Lung (tissue), 11 donors: ENCODE measurements at regions not wholly inside any gene's neighbourhood (a gene's known extent, or its start where the extent isn't known, plus 50 kb on each side); places are given as distances from the start of the nearest gene placed in this dataset.

ENCODE experiments used
- ATAC-seq: fragments of 200-7000 bp; cut with Tn5 transposase; one replicate; pipeline ENCODE4 v1.9.1; 2020; ENCODE audit warnings: moderate number of reproducible peaks; ENCODE audit not compliant: insufficient read depth, low FRiP score
- DNase-seq, 3 donors: peaks; one replicate each; pipeline ENCODE4 v3.0.0-alpha.2; 2013 to 2017
- H3K27ac ChIP-seq, 2 donors: one replicate each; pipeline ENCODE4 v1.5.1; 2013; ENCODE audit warnings: mild to moderate bottlenecking in 2 of 2, moderate library complexity in 2 of 2, control low read depth in 1 of 2, inconsistent platforms in 1 of 2, low read depth in 1 of 2, low read length in 1 of 2
- H3K27me3 ChIP-seq, 3 donors: one replicate each; pipeline ENCODE4 v1.5.1; 2013; ENCODE audit warnings: low read length in 2 of 3; ENCODE audit not compliant: control insufficient read depth in 3 of 3, insufficient read depth in 3 of 3
- H3K36me3 ChIP-seq, 4 donors: one replicate each; pipeline ENCODE4 v1.5.1; 2013; ENCODE audit warnings: low read length in 4 of 4, mild to moderate bottlenecking in 1 of 4, moderate library complexity in 1 of 4; ENCODE audit not compliant: control insufficient read depth in 4 of 4, insufficient read depth in 4 of 4
- H3K4me1 ChIP-seq, 5 donors: one replicate each; pipeline ENCODE4 v1.5.1; 2013; ENCODE audit warnings: low read length in 5 of 5, mild to moderate bottlenecking in 2 of 5, moderate library complexity in 1 of 5; ENCODE audit not compliant: control insufficient read depth in 5 of 5, insufficient read depth in 5 of 5
- H3K4me3 ChIP-seq: one replicate; pipeline ENCODE4 v1.5.1; 2013; ENCODE audit warnings: mild to moderate bottlenecking, control low read depth, moderate library complexity
- H3K9ac ChIP-seq, 2 donors: one replicate each; pipeline ENCODE4 v1.5.1; 2013; ENCODE audit warnings: low read length in 2 of 2, control low read depth in 1 of 2; ENCODE audit not compliant: insufficient read depth in 1 of 2
- H3K9me3 ChIP-seq, 4 donors: one replicate each; pipeline ENCODE4 v1.5.1; 2013; ENCODE audit warnings: low read length in 3 of 4, mild to moderate bottlenecking in 1 of 4, moderate library complexity in 1 of 4; ENCODE audit not compliant: control insufficient read depth in 4 of 4, insufficient read depth in 3 of 4
- WGBS, 2 donors: extraction: QIAGEN DNeasy Blood & Tissue Kit; methylation state at CpG; one replicate each; pipeline ENCODE4 v1.1.7; 2013; 5-methylcytosine and 5-hydroxymethylcytosine counted together
- TF ChIP-seq, protein P1 (sequence below): IDR thresholded peaks from 2 replicates; pipeline ENCODE4 v1.5.1; 2012; ENCODE audit warnings: mild to moderate bottlenecking; ENCODE audit errors: control extremely low read depth, extremely low read depth
- donor health status: control.
- donor health status: control.
- donor health status: Bipolar disorder and iron deficiency.
- donor health status: healthy.
- donor health status: DM: yes; HTN: yes; CAD: no.

DNA sequence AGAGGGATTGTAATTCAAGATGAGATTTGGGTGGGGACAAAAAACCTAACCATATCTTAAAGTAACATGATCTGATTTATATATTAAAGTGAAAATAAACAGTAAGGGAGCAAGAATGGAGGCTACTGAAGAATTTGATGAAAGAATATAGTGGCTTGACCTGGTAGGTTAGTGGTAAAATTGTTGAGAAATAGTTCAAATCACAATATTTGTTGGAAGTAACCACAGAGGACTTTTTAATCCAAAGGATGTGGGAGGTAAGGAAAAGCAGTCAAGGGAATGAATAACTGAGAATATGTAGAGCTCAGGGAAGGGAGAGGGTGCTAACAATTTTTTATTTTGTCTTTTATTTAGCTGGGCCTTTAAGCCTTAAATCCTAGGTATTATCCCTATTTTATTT lies 139.8 kb upstream of the HS3ST1 start:
- Histone ChIP-seq H3K9me3 (peaks cover 0 to 3% (median 0%) of the 10 kb centered on the region in 4 donors), H3K4me1 (peaks cover 0 to 6% (median 0%) of the 10 kb centered on the region in 5 donors), H3K36me3 (no peaks in the 10 kb centered on the region), H3K27me3 (no peaks in the 10 kb centered on the region), H3K9ac (no peak overlapping the region), H3K4me3 (no peak overlapping the region), H3K27ac (no peak overlapping the region)
- DNase-seq (no peak), ATAC-seq (no peak)
- TF ChIP-seq, protein P1, sequence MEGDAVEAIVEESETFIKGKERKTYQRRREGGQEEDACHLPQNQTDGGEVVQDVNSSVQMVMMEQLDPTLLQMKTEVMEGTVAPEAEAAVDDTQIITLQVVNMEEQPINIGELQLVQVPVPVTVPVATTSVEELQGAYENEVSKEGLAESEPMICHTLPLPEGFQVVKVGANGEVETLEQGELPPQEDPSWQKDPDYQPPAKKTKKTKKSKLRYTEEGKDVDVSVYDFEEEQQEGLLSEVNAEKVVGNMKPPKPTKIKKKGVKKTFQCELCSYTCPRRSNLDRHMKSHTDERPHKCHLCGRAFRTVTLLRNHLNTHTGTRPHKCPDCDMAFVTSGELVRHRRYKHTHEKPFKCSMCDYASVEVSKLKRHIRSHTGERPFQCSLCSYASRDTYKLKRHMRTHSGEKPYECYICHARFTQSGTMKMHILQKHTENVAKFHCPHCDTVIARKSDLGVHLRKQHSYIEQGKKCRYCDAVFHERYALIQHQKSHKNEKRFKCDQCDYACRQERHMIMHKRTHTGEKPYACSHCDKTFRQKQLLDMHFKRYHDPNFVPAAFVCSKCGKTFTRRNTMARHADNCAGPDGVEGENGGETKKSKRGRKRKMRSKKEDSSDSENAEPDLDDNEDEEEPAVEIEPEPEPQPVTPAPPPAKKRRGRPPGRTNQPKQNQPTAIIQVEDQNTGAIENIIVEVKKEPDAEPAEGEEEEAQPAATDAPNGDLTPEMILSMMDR, result no peak

DNA sequence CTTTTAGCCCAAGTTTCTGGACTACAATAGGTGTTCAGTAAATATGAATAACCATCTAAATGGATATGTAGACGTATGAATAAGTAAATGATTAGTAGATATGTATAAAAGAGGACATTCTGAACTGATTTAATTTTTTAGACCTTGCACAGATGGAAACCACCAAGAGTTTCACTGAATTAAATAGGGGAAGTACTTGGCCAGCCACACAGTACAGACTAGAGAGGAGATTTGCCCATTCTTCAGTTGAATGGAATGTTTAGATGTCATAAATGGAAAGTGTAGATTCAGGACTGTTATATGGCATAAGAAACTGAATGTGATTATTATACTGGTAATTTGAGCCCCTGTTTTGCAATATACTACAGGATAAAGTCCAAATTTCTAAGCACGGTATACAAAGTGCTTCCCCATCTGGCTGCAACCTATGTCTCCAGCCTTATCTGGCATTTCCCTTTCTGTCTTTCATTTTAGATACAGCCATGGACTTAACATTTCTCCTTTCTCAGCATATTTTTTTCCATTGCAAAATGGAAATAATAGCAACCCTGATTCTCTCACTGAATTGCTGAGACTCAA lies 137.8 kb upstream of the HS3ST1 start:
- Histone ChIP-seq H3K4me3 (no peak overlapping the region), H3K27me3 (no peaks in the 10 kb centered on the region), H3K9me3 (peaks cover 0 to 3% (median 0%) of the 10 kb centered on the region in 4 donors), H3K36me3 (no peaks in the 10 kb centered on the region), H3K4me1 (peaks cover 0 to 6% (median 0%) of the 10 kb centered on the region in 5 donors), H3K9ac (no peak overlapping the region), H3K27ac (no peak overlapping the region)
- ATAC-seq, result no peak
- TF ChIP-seq, protein P1, result no peak
- peak in 2 of 3 donors; percentile 83 to 90 for DNase-seq
- WGBS, 2 donors, result 67 to 76% methylated on average over 2 of the region's 2 CpGs

DNA sequence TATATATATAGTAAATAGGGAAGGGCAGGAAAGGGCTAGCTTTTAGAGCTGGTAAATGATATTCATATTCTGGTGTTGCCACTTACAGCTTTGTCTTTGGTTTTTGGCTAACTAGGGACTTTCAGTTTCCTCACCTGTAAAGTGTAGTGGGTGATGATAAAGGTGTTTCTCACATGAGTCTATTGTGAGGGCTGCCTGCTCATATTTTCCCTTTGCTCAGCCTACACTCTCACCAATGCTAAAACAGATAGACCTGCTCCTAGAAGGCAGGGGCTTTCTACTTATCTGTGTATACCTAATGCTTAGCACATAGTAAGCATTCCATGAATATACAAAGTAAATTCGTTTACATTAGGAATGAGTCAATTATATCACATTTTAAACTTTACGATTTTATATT lies 137.2 kb upstream of the HS3ST1 start:
- 92 to 96% methylated on average over 2 of the region's 2 CpGs for WGBS, 2 donors
- Histone ChIP-seq H3K4me3 (no peak overlapping the region), H3K36me3 (no peaks in the 10 kb centered on the region), H3K4me1 (peaks cover 0 to 6% (median 0%) of the 10 kb centered on the region in 5 donors), H3K27ac (no peak overlapping the region), H3K27me3 (no peaks in the 10 kb centered on the region), H3K9me3 (peaks cover 0 to 3% (median 0%) of the 10 kb centered on the region in 4 donors), H3K9ac (no peak overlapping the region)
- ATAC-seq (no peak), DNase-seq (no peak)
- TF ChIP-seq, protein P1, result no peak

DNA sequence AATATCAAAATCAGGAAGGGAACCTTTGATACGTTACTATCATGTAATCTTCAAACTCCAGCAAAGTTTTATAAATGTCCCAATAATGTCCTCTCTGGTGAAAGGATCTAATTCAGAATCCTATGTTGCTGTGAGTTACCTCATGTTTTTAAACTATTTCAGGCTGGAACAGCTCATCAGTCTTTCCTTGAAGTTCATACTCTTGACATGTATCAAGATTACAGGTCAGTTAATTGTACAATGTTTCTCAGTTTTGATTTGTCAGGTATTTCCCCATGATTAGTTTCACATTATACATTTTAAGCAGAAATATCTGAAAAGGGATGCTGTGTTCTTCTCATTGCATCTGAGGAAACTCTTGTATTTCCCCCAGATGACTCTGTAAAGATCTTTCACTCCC lies 136.5 kb upstream of the HS3ST1 start:
- peaks cover 0 to 6% (median 0%) of the 10 kb centered on the region in 5 donors for H3K4me1 ChIP-seq
- H3K9me3 ChIP-seq, result peaks cover 0 to 3% (median 0%) of the 10 kb centered on the region in 4 donors
- DNase-seq (no peak), ATAC-seq (no peak)
- H3K4me3 ChIP-seq, result no peak overlapping the region
- TF ChIP-seq, protein P1, result no peak
- H3K27me3 ChIP-seq, result no peaks in the 10 kb centered on the region
- H3K9ac ChIP-seq, result no peak overlapping the region
- H3K36me3 ChIP-seq, result no peaks in the 10 kb centered on the region
- WGBS, 2 donors, result 90 to 100% methylated on average over 1 of the region's 1 CpG
- no peak overlapping the region for H3K27ac ChIP-seq
